MM.1S (cell line): ENCODE measurements at regions not wholly inside any gene's neighbourhood (a gene's known extent, or its start where the extent isn't known, plus 50 kb on each side); places are given as distances from the start of the nearest gene placed in this dataset.

Experiments used
- DNase-seq: peaks from one replicate; pipeline ENCODE4 v3.0.0-alpha.2; 2015
- H2AFZ ChIP-seq: fragments of 300-600 bp; sonication (generic); 2 replicates; pipeline ENCODE4 v1.6.0; 2016; ENCODE audit warnings: antibody characterized with exemption, low read length
- H3F3A ChIP-seq: fragments of 300-600 bp; sonication (generic); 2 replicates; pipeline ENCODE4 v1.6.1; 2016; ENCODE audit warnings: mild to moderate bottlenecking, antibody characterized with exemption, low read length, moderate library complexity, mixed read lengths; ENCODE audit not compliant: insufficient read depth
- H3K27ac ChIP-seq: fragments of 300-600 bp; sonication (generic); 2 replicates; pipeline ENCODE4 v1.5.1; 2016; ENCODE audit warnings: mild to moderate bottlenecking, low read length
- H3K27me3 ChIP-seq: fragments of 300-600 bp; sonication (generic); replicated peaks from 2 replicates; pipeline ENCODE4 v1.6.0; 2016; ENCODE audit warnings: low read length; ENCODE audit not compliant: insufficient read depth
- H3K36me3 ChIP-seq: fragments of 300-600 bp; sonication (generic); replicated peaks from 2 replicates; pipeline ENCODE4 v1.6.1; 2016; ENCODE audit warnings: mild to moderate bottlenecking, low read length, mixed read lengths; ENCODE audit not compliant: insufficient read depth
- H3K4me1 ChIP-seq: fragments of 300-600 bp; sonication (generic); 2 replicates; pipeline ENCODE4 v1.6.1; 2016; ENCODE audit warnings: low read length, mixed read lengths
- H3K4me2 ChIP-seq: fragments of 300-600 bp; sonication (generic); 2 replicates; pipeline ENCODE4 v1.6.0; 2016; ENCODE audit warnings: low read depth, low read length
- H3K4me3 ChIP-seq: fragments of 300-600 bp; sonication (generic); 2 replicates; pipeline ENCODE4 v1.5.1; 2016; ENCODE audit warnings: low read length, mixed read lengths
- H3K79me2 ChIP-seq: fragments of 300-600 bp; sonication (generic); 2 replicates; pipeline ENCODE4 v1.6.1; 2016; ENCODE audit warnings: mixed run types, low read length, mixed read lengths
- H3K9ac ChIP-seq: fragments of 300-600 bp; sonication (generic); 2 replicates; pipeline ENCODE4 v1.6.1; 2016; ENCODE audit warnings: low read length, mixed read lengths
- H3K9me2 ChIP-seq: fragments of 300-600 bp; sonication (generic); replicated peaks from 2 replicates; pipeline ENCODE4 v1.6.1; 2016; ENCODE audit warnings: mild to moderate bottlenecking, low read length, mixed read lengths; ENCODE audit not compliant: insufficient read depth
- H3K9me3 ChIP-seq: fragments of 300-600 bp; sonication (generic); replicated peaks from 2 replicates; pipeline ENCODE4 v1.6.1; 2016; ENCODE audit warnings: mild to moderate bottlenecking, low read length, mixed read lengths; ENCODE audit not compliant: insufficient read depth
- H4K20me1 ChIP-seq: fragments of 300-600 bp; sonication (generic); 2 replicates; pipeline ENCODE4 v1.6.1; 2016; ENCODE audit warnings: mild to moderate bottlenecking, low read length, moderate library complexity, mixed read lengths; ENCODE audit not compliant: insufficient read depth
- CTCF ChIP-seq: fragments of 300-600 bp; sonication (generic); IDR thresholded peaks from 2 replicates; pipeline ENCODE4 v1.5.1; 2016; ENCODE audit warnings: antibody characterized with exemption, low read length, mixed read lengths
- EZH2 ChIP-seq: fragments of 300-600 bp; sonication (generic); optimal IDR thresholded peaks from 2 replicates; pipeline ENCODE3; 2017; ENCODE audit warnings: low read depth, mild to moderate bottlenecking, antibody characterized with exemption, low read length, mixed read lengths
- EZH2phosphoT487 ChIP-seq: fragments of 300-600 bp; sonication (generic); IDR thresholded peaks from 2 replicates; pipeline ENCODE4 v1.6.1; 2018; ENCODE audit warnings: antibody characterized with exemption, low read length

- no peak for DNase-seq
- H3K4me3 ChIP-seq, result no peak overlapping the region
- H3K4me1 ChIP-seq, result no peaks in the 10 kb centered on the region
- H2AFZ ChIP-seq, result no peak overlapping the region
- no peaks in the 10 kb centered on the region for H3K27me3 ChIP-seq
- no peak overlapping the region for H3K9ac ChIP-seq
- no peak overlapping the region for H3K4me2 ChIP-seq
- no peaks in the 10 kb centered on the region for H3K9me2 ChIP-seq
- H3F3A ChIP-seq, result no peaks in the 10 kb centered on the region
- no peak for TF ChIP-seq EZH2
- no peak for TF ChIP-seq CTCF
- no peak for TF ChIP-seq EZH2phosphoT487
- no peak overlapping the region for H3K27ac ChIP-seq
- H4K20me1 ChIP-seq, result no peaks in the 10 kb centered on the region
- no peaks in the 10 kb centered on the region for H3K79me2 ChIP-seq
- H3K9me3 ChIP-seq, result no peaks in the 10 kb centered on the region
- no peaks in the 10 kb centered on the region for H3K36me3 ChIP-seq
These were observed 207.9 kb upstream of the RGMA start for GRCh38 chr15:93296759-93297500.

GRCh38 chr15:93294896-93295295 is 205.9 kb upstream of the RGMA start:
- no peak overlapping the region for H3K4me3 ChIP-seq
- H3K9me2 ChIP-seq, result no peaks in the 10 kb centered on the region
- no peaks in the 10 kb centered on the region for H3K9me3 ChIP-seq
- no peak overlapping the region for H2AFZ ChIP-seq
- H3F3A ChIP-seq, result no peaks in the 10 kb centered on the region
- no peaks in the 10 kb centered on the region for H3K4me1 ChIP-seq
- H3K4me2 ChIP-seq, result no peak overlapping the region
- H4K20me1 ChIP-seq, result no peaks in the 10 kb centered on the region
- no peak overlapping the region for H3K9ac ChIP-seq
- no peak for DNase-seq
- TF ChIP-seq EZH2phosphoT487, result no peak
- TF ChIP-seq CTCF, result no peak
- TF ChIP-seq EZH2, result no peak
- H3K27me3 ChIP-seq, result no peaks in the 10 kb centered on the region
- no peaks in the 10 kb centered on the region for H3K79me2 ChIP-seq
- no peaks in the 10 kb centered on the region for H3K36me3 ChIP-seq
- H3K27ac ChIP-seq, result no peak overlapping the region

- no peaks in the 10 kb centered on the region for H4K20me1 ChIP-seq
- H2AFZ ChIP-seq, result no peak overlapping the region
- H3K27me3 ChIP-seq, result no peaks in the 10 kb centered on the region
- no peak for DNase-seq
- H3K79me2 ChIP-seq, result no peaks in the 10 kb centered on the region
- H3K4me3 ChIP-seq, result no peak overlapping the region
- no peak for TF ChIP-seq EZH2
- TF ChIP-seq CTCF, result no peak
- no peak for TF ChIP-seq EZH2phosphoT487
- no peaks in the 10 kb centered on the region for H3F3A ChIP-seq
- H3K36me3 ChIP-seq, result no peaks in the 10 kb centered on the region
- no peak overlapping the region for H3K27ac ChIP-seq
- no peak overlapping the region for H3K9ac ChIP-seq
- H3K9me3 ChIP-seq, result no peaks in the 10 kb centered on the region
- H3K4me1 ChIP-seq, result no peaks in the 10 kb centered on the region
- no peaks in the 10 kb centered on the region for H3K9me2 ChIP-seq
- H3K4me2 ChIP-seq, result no peak overlapping the region
These were observed 205.1 kb upstream of the RGMA start for GRCh38 chr15:93294066-93294465.
